WTC11 (cell line): ENCODE measurements at regions not wholly inside any gene's neighbourhood (a gene's known extent, or its start where the extent isn't known, plus 50 kb on each side); places are given as distances from the start of the nearest gene placed in this dataset.

Source experiments
- ATAC-seq: fragments of 200-7000 bp; cut with Tn5 transposase; 2 replicates; pipeline ENCODE4 v1.10.0; 2021; ENCODE audit warnings: mild to moderate bottlenecking, moderate library complexity
- CTCF ChIA-PET: fragments of 300-600 bp; sonication (Branson Sonifier 250); formaldehyde crosslinking; loops from one replicate; lab custom pipeline; 2021; ENCODE audit warnings: antibody characterized with exemption; lab: Charles Lee
- POLR2A ChIA-PET: fragments of 350-600 bp; sonication (Branson Sonifier 250); formaldehyde crosslinking; loops from one replicate; lab custom pipeline; 2021; ENCODE audit warnings: antibody characterized with exemption; lab: Charles Lee
- DNase-seq: peaks from one replicate; pipeline ENCODE4 v3.0.0; 2021; ENCODE audit warnings: low spot score
- H3K27ac Mint-ChIP-seq: 2 replicates; pipeline ENCODE4 v1.8.0; 2021; ENCODE audit warnings: mixed read lengths
- H3K27me3 Mint-ChIP-seq: 2 replicates; pipeline ENCODE4 v1.8.0; 2021; ENCODE audit warnings: low read depth, mild to moderate bottlenecking, moderate library complexity, mixed read lengths
- H3K36me3 Mint-ChIP-seq: 2 replicates; pipeline ENCODE4 v1.8.0; 2021; ENCODE audit warnings: mixed read lengths
- H3K4me1 Mint-ChIP-seq: 2 replicates; pipeline ENCODE4 v1.8.0; 2022; ENCODE audit warnings: mixed read lengths
- H3K4me3 Mint-ChIP-seq: 2 replicates; pipeline ENCODE4 v1.8.0; 2021; ENCODE audit warnings: mild to moderate bottlenecking, moderate library complexity, mixed read lengths
- H3K9me3 Mint-ChIP-seq: 2 replicates; pipeline ENCODE4 v1.8.0; 2021; ENCODE audit warnings: mixed read lengths
- ATF1 ChIP-seq: sonication (generic); formaldehyde crosslinking; IDR thresholded peaks from 2 replicates; pipeline ENCODE4 v1.8.1; 2023; ENCODE audit warnings: mild to moderate bottlenecking, moderate library complexity, missing genetic modification reagents
- ESRRA ChIP-seq: sonication (generic); formaldehyde crosslinking; IDR thresholded peaks from 2 replicates; pipeline ENCODE4 v1.8.1; 2022; ENCODE audit warnings: mild to moderate bottlenecking, missing genetic modification reagents, borderline replicate concordance
- ETV6 ChIP-seq: sonication (generic); formaldehyde crosslinking; IDR thresholded peaks from 2 replicates; pipeline ENCODE4 v1.8.1; 2022; ENCODE audit warnings: mild to moderate bottlenecking, missing genetic modification reagents
- GRHL2 ChIP-seq: fragments of 250-450 bp; sonication (Bioruptor Pico); IDR thresholded peaks from 2 replicates; pipeline ENCODE4 v1.8.0; 2022; ENCODE audit warnings: mild to moderate bottlenecking, moderate library complexity; ENCODE audit not compliant: insufficient replicate concordance, severe bottlenecking
- IRF2 ChIP-seq: sonication (generic); formaldehyde crosslinking; IDR thresholded peaks from 2 replicates; pipeline ENCODE4 v1.8.0; 2022; ENCODE audit warnings: low read depth, missing genetic modification reagents, borderline replicate concordance
- MXD4 ChIP-seq: fragments of 250-450 bp; sonication (Bioruptor Pico); IDR thresholded peaks from 2 replicates; pipeline ENCODE4 v1.8.0; 2021; ENCODE audit warnings: mild to moderate bottlenecking, moderate library complexity, borderline replicate concordance
- NR3C1 ChIP-seq: sonication (generic); formaldehyde crosslinking; conservative IDR thresholded peaks from 2 replicates; pipeline ENCODE4 v1.8.1; 2023; ENCODE audit warnings: low read depth, mild to moderate bottlenecking, missing genetic modification reagents
- PRRX2 ChIP-seq: fragments of 250-450 bp; sonication (Bioruptor Pico); IDR thresholded peaks from 2 replicates; pipeline ENCODE4 v1.8.0; 2021; ENCODE audit warnings: mild to moderate bottlenecking
- RORB ChIP-seq: fragments of 250-450 bp; sonication (Bioruptor Pico); IDR thresholded peaks from 2 replicates; pipeline ENCODE4 v1.9.0; 2021; ENCODE audit warnings: mild to moderate bottlenecking
- ZNF219 ChIP-seq: sonication (generic); formaldehyde crosslinking; IDR thresholded peaks from 2 replicates; pipeline ENCODE4 v1.8.0; 2023; ENCODE audit warnings: missing genetic modification reagents, mild to moderate bottlenecking, borderline replicate concordance
- ZNF396 ChIP-seq: fragments of 250-450 bp; sonication (Bioruptor Pico); IDR thresholded peaks from 2 replicates; pipeline ENCODE4 v1.8.0; 2021; ENCODE audit warnings: mild to moderate bottlenecking, moderate library complexity, borderline replicate concordance
- TF ChIP-seq, protein P1 (sequence below): sonication (generic); formaldehyde crosslinking; IDR thresholded peaks from 2 replicates; pipeline ENCODE4 v1.8.0; 2022; ENCODE audit warnings: mild to moderate bottlenecking, missing genetic modification reagents
- TF ChIP-seq, protein P2 (sequence below): sonication (generic); formaldehyde crosslinking; IDR thresholded peaks from 2 replicates; pipeline ENCODE4 v1.8.1; 2023; ENCODE audit warnings: mild to moderate bottlenecking, missing genetic modification reagents
- TF ChIP-seq, protein P3 (sequence below): sonication (generic); formaldehyde crosslinking; IDR thresholded peaks from 2 replicates; pipeline ENCODE4 v1.8.0; 2022; ENCODE audit warnings: mild to moderate bottlenecking, missing genetic modification reagents
- TF ChIP-seq, protein P4 (sequence below): sonication (generic); formaldehyde crosslinking; IDR thresholded peaks from 2 replicates; pipeline ENCODE4 v1.8.1; 2023; ENCODE audit warnings: mild to moderate bottlenecking, missing genetic modification reagents, moderate library complexity
- TF ChIP-seq, protein P5 (sequence below): fragments of 250-450 bp; sonication (Bioruptor Pico); IDR thresholded peaks from 2 replicates; pipeline ENCODE4 v1.8.0; 2021; ENCODE audit warnings: mild to moderate bottlenecking
- TF ChIP-seq, protein P6 (sequence below): sonication (generic); formaldehyde crosslinking; IDR thresholded peaks from 2 replicates; pipeline ENCODE4 v1.8.0; 2022; ENCODE audit warnings: missing genetic modification reagents
- TF ChIP-seq, protein P7 (sequence below): fragments of 250-450 bp; sonication (Bioruptor Pico); IDR thresholded peaks from 2 replicates; pipeline ENCODE4 v1.9.0; 2021; ENCODE audit warnings: mild to moderate bottlenecking

DNA sequence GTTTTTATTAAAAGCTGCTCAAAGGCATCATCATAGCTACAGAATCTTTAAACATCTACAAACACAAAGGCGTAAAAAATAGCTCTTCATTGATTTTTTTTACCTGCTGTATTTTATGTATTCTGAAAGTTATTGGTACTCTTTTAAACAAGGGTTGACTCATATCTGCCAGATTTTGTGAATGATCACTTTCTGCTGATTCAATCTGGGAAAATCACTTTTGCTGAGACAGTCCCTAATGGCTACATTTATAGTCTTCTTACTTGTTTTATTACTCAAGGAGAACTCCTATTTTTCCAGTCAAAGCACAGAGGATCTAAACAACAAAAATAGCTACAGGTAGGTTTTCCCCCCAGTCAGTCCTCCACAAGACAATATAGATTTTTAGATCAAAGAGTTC lies 739.0 kb downstream of the CBLN4 start:
- Mint-ChIP-seq H3K36me3 (peaks cover 86% of the 10 kb centered on the region), H3K4me1 (no peaks in the 10 kb centered on the region)
- CTCF ChIA-PET, result no interaction called here
- no peak for ATAC-seq
- TF ChIP-seq, protein P1, sequence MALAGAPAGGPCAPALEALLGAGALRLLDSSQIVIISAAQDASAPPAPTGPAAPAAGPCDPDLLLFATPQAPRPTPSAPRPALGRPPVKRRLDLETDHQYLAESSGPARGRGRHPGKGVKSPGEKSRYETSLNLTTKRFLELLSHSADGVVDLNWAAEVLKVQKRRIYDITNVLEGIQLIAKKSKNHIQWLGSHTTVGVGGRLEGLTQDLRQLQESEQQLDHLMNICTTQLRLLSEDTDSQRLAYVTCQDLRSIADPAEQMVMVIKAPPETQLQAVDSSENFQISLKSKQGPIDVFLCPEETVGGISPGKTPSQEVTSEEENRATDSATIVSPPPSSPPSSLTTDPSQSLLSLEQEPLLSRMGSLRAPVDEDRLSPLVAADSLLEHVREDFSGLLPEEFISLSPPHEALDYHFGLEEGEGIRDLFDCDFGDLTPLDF (CRISPR knock-in tag), result no peak
- TF ChIP-seq ZNF396 (CRISPR knock-in tag), result no peak
- no peak for TF ChIP-seq NR3C1 (CRISPR knock-in tag)
- TF ChIP-seq ESRRA (CRISPR knock-in tag), result no peak
- TF ChIP-seq ETV6 (CRISPR knock-in tag), result no peak
- TF ChIP-seq RORB (CRISPR knock-in tag), result no peak
- TF ChIP-seq, protein P2, sequence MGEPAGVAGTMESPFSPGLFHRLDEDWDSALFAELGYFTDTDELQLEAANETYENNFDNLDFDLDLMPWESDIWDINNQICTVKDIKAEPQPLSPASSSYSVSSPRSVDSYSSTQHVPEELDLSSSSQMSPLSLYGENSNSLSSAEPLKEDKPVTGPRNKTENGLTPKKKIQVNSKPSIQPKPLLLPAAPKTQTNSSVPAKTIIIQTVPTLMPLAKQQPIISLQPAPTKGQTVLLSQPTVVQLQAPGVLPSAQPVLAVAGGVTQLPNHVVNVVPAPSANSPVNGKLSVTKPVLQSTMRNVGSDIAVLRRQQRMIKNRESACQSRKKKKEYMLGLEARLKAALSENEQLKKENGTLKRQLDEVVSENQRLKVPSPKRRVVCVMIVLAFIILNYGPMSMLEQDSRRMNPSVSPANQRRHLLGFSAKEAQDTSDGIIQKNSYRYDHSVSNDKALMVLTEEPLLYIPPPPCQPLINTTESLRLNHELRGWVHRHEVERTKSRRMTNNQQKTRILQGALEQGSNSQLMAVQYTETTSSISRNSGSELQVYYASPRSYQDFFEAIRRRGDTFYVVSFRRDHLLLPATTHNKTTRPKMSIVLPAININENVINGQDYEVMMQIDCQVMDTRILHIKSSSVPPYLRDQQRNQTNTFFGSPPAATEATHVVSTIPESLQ (CRISPR knock-in tag), result no peak
- TF ChIP-seq IRF2 (CRISPR knock-in tag), result no peak
- no peak for TF ChIP-seq MXD4 (CRISPR knock-in tag)
- TF ChIP-seq, protein P3, sequence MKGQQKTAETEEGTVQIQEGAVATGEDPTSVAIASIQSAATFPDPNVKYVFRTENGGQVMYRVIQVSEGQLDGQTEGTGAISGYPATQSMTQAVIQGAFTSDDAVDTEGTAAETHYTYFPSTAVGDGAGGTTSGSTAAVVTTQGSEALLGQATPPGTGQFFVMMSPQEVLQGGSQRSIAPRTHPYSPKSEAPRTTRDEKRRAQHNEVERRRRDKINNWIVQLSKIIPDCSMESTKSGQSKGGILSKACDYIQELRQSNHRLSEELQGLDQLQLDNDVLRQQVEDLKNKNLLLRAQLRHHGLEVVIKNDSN (CRISPR knock-in tag), result no peak
- no peak for TF ChIP-seq PRRX2 (CRISPR knock-in tag)
- TF ChIP-seq ATF1 (CRISPR knock-in tag), result no peak
- TF ChIP-seq GRHL2 (CRISPR knock-in tag), result no peak
- TF ChIP-seq, protein P4, sequence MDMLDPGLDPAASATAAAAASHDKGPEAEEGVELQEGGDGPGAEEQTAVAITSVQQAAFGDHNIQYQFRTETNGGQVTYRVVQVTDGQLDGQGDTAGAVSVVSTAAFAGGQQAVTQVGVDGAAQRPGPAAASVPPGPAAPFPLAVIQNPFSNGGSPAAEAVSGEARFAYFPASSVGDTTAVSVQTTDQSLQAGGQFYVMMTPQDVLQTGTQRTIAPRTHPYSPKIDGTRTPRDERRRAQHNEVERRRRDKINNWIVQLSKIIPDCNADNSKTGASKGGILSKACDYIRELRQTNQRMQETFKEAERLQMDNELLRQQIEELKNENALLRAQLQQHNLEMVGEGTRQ (CRISPR knock-in tag), result no peak
- TF ChIP-seq, protein P5, sequence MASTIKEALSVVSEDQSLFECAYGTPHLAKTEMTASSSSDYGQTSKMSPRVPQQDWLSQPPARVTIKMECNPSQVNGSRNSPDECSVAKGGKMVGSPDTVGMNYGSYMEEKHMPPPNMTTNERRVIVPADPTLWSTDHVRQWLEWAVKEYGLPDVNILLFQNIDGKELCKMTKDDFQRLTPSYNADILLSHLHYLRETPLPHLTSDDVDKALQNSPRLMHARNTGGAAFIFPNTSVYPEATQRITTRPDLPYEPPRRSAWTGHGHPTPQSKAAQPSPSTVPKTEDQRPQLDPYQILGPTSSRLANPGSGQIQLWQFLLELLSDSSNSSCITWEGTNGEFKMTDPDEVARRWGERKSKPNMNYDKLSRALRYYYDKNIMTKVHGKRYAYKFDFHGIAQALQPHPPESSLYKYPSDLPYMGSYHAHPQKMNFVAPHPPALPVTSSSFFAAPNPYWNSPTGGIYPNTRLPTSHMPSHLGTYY (CRISPR knock-in tag), result no peak
- TF ChIP-seq, protein P6, sequence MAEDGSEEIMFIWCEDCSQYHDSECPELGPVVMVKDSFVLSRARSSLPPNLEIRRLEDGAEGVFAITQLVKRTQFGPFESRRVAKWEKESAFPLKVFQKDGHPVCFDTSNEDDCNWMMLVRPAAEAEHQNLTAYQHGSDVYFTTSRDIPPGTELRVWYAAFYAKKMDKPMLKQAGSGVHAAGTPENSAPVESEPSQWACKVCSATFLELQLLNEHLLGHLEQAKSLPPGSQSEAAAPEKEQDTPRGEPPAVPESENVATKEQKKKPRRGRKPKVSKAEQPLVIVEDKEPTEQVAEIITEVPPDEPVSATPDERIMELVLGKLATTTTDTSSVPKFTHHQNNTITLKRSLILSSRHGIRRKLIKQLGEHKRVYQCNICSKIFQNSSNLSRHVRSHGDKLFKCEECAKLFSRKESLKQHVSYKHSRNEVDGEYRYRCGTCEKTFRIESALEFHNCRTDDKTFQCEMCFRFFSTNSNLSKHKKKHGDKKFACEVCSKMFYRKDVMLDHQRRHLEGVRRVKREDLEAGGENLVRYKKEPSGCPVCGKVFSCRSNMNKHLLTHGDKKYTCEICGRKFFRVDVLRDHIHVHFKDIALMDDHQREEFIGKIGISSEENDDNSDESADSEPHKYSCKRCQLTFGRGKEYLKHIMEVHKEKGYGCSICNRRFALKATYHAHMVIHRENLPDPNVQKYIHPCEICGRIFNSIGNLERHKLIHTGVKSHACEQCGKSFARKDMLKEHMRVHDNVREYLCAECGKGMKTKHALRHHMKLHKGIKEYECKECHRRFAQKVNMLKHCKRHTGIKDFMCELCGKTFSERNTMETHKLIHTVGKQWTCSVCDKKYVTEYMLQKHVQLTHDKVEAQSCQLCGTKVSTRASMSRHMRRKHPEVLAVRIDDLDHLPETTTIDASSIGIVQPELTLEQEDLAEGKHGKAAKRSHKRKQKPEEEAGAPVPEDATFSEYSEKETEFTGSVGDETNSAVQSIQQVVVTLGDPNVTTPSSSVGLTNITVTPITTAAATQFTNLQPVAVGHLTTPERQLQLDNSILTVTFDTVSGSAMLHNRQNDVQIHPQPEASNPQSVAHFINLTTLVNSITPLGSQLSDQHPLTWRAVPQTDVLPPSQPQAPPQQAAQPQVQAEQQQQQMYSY, result no peak
- no peak for TF ChIP-seq ZNF219
- TF ChIP-seq, protein P7, sequence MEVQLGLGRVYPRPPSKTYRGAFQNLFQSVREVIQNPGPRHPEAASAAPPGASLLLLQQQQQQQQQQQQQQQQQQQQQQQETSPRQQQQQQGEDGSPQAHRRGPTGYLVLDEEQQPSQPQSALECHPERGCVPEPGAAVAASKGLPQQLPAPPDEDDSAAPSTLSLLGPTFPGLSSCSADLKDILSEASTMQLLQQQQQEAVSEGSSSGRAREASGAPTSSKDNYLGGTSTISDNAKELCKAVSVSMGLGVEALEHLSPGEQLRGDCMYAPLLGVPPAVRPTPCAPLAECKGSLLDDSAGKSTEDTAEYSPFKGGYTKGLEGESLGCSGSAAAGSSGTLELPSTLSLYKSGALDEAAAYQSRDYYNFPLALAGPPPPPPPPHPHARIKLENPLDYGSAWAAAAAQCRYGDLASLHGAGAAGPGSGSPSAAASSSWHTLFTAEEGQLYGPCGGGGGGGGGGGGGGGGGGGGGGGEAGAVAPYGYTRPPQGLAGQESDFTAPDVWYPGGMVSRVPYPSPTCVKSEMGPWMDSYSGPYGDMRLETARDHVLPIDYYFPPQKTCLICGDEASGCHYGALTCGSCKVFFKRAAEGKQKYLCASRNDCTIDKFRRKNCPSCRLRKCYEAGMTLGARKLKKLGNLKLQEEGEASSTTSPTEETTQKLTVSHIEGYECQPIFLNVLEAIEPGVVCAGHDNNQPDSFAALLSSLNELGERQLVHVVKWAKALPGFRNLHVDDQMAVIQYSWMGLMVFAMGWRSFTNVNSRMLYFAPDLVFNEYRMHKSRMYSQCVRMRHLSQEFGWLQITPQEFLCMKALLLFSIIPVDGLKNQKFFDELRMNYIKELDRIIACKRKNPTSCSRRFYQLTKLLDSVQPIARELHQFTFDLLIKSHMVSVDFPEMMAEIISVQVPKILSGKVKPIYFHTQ (CRISPR knock-in tag), result no peak
- TF ChIP-seq, all 79 proteins: peak for 0
- peaks cover 20% of the 10 kb centered on the region for H3K27me3 Mint-ChIP-seq
- H3K4me3 Mint-ChIP-seq, result no peak overlapping the region
- no peak overlapping the region for H3K27ac Mint-ChIP-seq
- POLR2A ChIA-PET, result no interaction called here
- peaks cover 88% of the 10 kb centered on the region for H3K9me3 Mint-ChIP-seq
- no peak for DNase-seq
